RCC 7860 (cell line): ENCODE measurements at regions not wholly inside any gene's neighbourhood (a gene's known extent, or its start where the extent isn't known, plus 50 kb on each side); places are given as distances from the start of the nearest gene placed in this dataset.

Source experiments
- DNase-seq: peaks from one replicate; pipeline ENCODE4 v3.0.0-alpha.2; 2015; ENCODE audit warnings: low spot score
- FAIRE-seq: peaks from 2 replicates; lab custom pipeline; 2012; peaks lifted over from hg19 to GRCh38; lab: Jason Lieb, UNC

GRCh38 chr2:81583311-81584108, 1279.0 kb upstream of the LRRTM1 start:
- no peak for FAIRE-seq
- no peak for DNase-seq

GRCh38 chr2:81576713-81577112, 1272.2 kb upstream of the LRRTM1 start:
- FAIRE-seq, result no peak

GRCh38 chr2:81551040-81551634, 1246.6 kb upstream of the LRRTM1 start:
- FAIRE-seq (peak; percentile 38), DNase-seq (no peak)

More at GRCh38 chr2:81576713-81577112, 1272.2 kb upstream of the LRRTM1 start:
- DNase-seq, result no peak

- DNase-seq, result no peak
- no peak for FAIRE-seq
Observed at GRCh38 chr2:81550277-81550676, 1245.7 kb upstream of the LRRTM1 start.

GRCh38 chr2:81549646-81550045, 1245.1 kb upstream of the LRRTM1 start:
- DNase-seq (no peak), FAIRE-seq (no peak)

GRCh38 chr2:81545626-81546025, 1241.1 kb upstream of the LRRTM1 start:
- no peak for DNase-seq
- FAIRE-seq, result no peak

GRCh38 chr2:81542119-81542518, 1237.6 kb upstream of the LRRTM1 start:
- DNase-seq, result no peak
- no peak for FAIRE-seq

GRCh38 chr2:81529944-81530343, 1225.4 kb upstream of the LRRTM1 start:
- DNase-seq (no peak), FAIRE-seq (no peak)

- FAIRE-seq (no peak), DNase-seq (no peak)
Observed at GRCh38 chr2:81528852-81529480, 1224.4 kb upstream of the LRRTM1 start.

GRCh38 chr2:81523344-81523743, 1218.8 kb upstream of the LRRTM1 start:
- no peak for FAIRE-seq

GRCh38 chr2:81513328-81513727, 1208.8 kb upstream of the LRRTM1 start:
- FAIRE-seq (no peak), DNase-seq (no peak)

More at GRCh38 chr2:81523344-81523743, 1218.8 kb upstream of the LRRTM1 start:
- no peak for DNase-seq

GRCh38 chr2:81505586-81505985, 1201.0 kb upstream of the LRRTM1 start:
- FAIRE-seq (no peak), DNase-seq (no peak)

GRCh38 chr2:81495556-81495955, 1191.0 kb upstream of the LRRTM1 start:
- DNase-seq (no peak), FAIRE-seq (no peak)

GRCh38 chr2:81483254-81483653, 1178.7 kb upstream of the LRRTM1 start:
- no peak for DNase-seq
- no peak for FAIRE-seq

GRCh38 chr2:81481994-81482368, 1177.4 kb upstream of the LRRTM1 start:
- FAIRE-seq (no peak), DNase-seq (no peak)

- DNase-seq (no peak), FAIRE-seq (no peak)
Observed at GRCh38 chr2:81481242-81481993, 1176.9 kb upstream of the LRRTM1 start.

GRCh38 chr2:81467096-81467495, 1162.5 kb upstream of the LRRTM1 start:
- no peak for DNase-seq
- no peak for FAIRE-seq

GRCh38 chr2:81462420-81462819, 1157.9 kb upstream of the LRRTM1 start:
- FAIRE-seq (no peak), DNase-seq (no peak)

- DNase-seq (no peak), FAIRE-seq (no peak)
Observed at GRCh38 chr2:81445176-81445575, 1140.6 kb upstream of the LRRTM1 start.

GRCh38 chr2:81437456-81438000, 1133.0 kb upstream of the LRRTM1 start:
- FAIRE-seq (no peak), DNase-seq (no peak)

GRCh38 chr2:81436256-81436655, 1131.7 kb upstream of the LRRTM1 start:
- DNase-seq (no peak), FAIRE-seq (no peak)
